Neural cell (in vitro differentiated cells): ENCODE measurements at regions not wholly inside any gene's neighbourhood (a gene's known extent, or its start where the extent isn't known, plus 50 kb on each side); places are given as distances from the start of the nearest gene placed in this dataset.
"Not testable (repeated sequence)": the region's sequence is repeated elsewhere in the genome, so short reads cannot be mapped to it uniquely, and the experiment has no call there.

Experiments used
- H2AFZ ChIP-seq: fragments of 200-600, 300-800 bp; sonication (generic), shearing (Covaris generic); 2 replicates; pipeline ENCODE4 v1.6.0; 2014; ENCODE audit warnings: low read depth, mild to moderate bottlenecking, antibody characterized with exemption, low read length, moderate library complexity
- H3F3A ChIP-seq: fragments of 200-600 bp; shearing (Covaris generic); 2 replicates; pipeline ENCODE4 v1.6.1; 2016; ENCODE audit warnings: mild to moderate bottlenecking, moderate library complexity, mixed read lengths, antibody characterized with exemption, low read length; ENCODE audit not compliant: insufficient read depth, poor library complexity, severe bottlenecking
- H3K27ac ChIP-seq: fragments of 200-600, 300-800 bp; sonication (generic), shearing (Covaris generic); 2 replicates; pipeline ENCODE4 v1.5.1; 2014; ENCODE audit warnings: mild to moderate bottlenecking, low read length, moderate library complexity
- H3K27me3 ChIP-seq: fragments of 300-800, 200-600 bp; sonication (generic), shearing (Covaris generic); 2 replicates; pipeline ENCODE4 v1.6.0; 2014; ENCODE audit warnings: mild to moderate bottlenecking, low read depth, low read length, moderate library complexity; ENCODE audit not compliant: insufficient read depth
- H3K36me3 ChIP-seq: fragments of 300-800, 200-600 bp; sonication (generic), shearing (Covaris generic); 2 replicates; pipeline ENCODE4 v1.5.1; 2014; ENCODE audit warnings: mild to moderate bottlenecking, antibody characterized with exemption, low read length, moderate library complexity; ENCODE audit not compliant: insufficient read depth
- H3K4me2 ChIP-seq: fragments of 300-800, 200-600 bp; sonication (generic), shearing (Covaris generic); 2 replicates; pipeline ENCODE4 v1.6.0; 2014; ENCODE audit warnings: mild to moderate bottlenecking, low read length
- H3K4me3 ChIP-seq: fragments of 300-800, 200-600 bp; sonication (generic), shearing (Covaris generic); 2 replicates; pipeline ENCODE4 v1.5.1; 2014; ENCODE audit warnings: mild to moderate bottlenecking, low read length, moderate library complexity
- H3K79me2 ChIP-seq: fragments of 200-600 bp; shearing (Covaris generic); replicated peaks from 2 replicates; pipeline ENCODE4 v1.6.0; 2014; ENCODE audit warnings: mild to moderate bottlenecking, low read length, moderate library complexity; ENCODE audit not compliant: insufficient read depth
- H3K9ac ChIP-seq: fragments of 300-800, 200-600 bp; sonication (generic), shearing (Covaris generic); 2 replicates; pipeline ENCODE4 v1.6.1; 2016; ENCODE audit warnings: mild to moderate bottlenecking, low read length, mixed read lengths
- H3K9me2 ChIP-seq: fragments of 200-600 bp; shearing (Covaris generic); 2 replicates; pipeline ENCODE4 v1.6.1; 2016; ENCODE audit warnings: mild to moderate bottlenecking, low read length, mixed read lengths; ENCODE audit not compliant: insufficient read depth
- H3K9me3 ChIP-seq: fragments of 200-600, 300-800 bp; sonication (generic), shearing (Covaris generic); 2 replicates; pipeline ENCODE4 v1.6.1; 2016; ENCODE audit warnings: mild to moderate bottlenecking, mixed run types, low read length, moderate library complexity, mixed read lengths
- H4K20me1 ChIP-seq: fragments of 200-600 bp; shearing (Covaris generic); 2 replicates; pipeline ENCODE4 v1.6.1; 2016; ENCODE audit warnings: mild to moderate bottlenecking, mixed run types; ENCODE audit not compliant: insufficient read depth
- EP300 ChIP-seq: fragments of 450-650 bp; conservative IDR thresholded peaks from 2 replicates; pipeline ENCODE4 v1.6.1; 2014; ENCODE audit warnings: antibody characterized with exemption, mild to moderate bottlenecking, moderate library complexity; ENCODE audit not compliant: poor library complexity, severe bottlenecking
- EZH2 ChIP-seq: fragments of 200-600, 300-800 bp; shearing (Covaris generic), sonication (generic); IDR thresholded peaks from 2 replicates; pipeline ENCODE4 v1.6.1; 2014; ENCODE audit warnings: antibody characterized with exemption, low read length, borderline replicate concordance, mild to moderate bottlenecking; ENCODE audit not compliant: insufficient read depth, poor library complexity, severe bottlenecking
- MXI1 ChIP-seq: fragments of 450-650 bp; conservative IDR thresholded peaks from 2 replicates; pipeline ENCODE4 v1.6.1; 2014; ENCODE audit warnings: antibody characterized with exemption, mild to moderate bottlenecking; ENCODE audit not compliant: poor library complexity, severe bottlenecking
- POLR2AphosphoS5 ChIP-seq: IDR thresholded peaks from 2 replicates; pipeline ENCODE4 v1.6.1; 2012
- RAD21 ChIP-seq: fragments of 450-650 bp; conservative IDR thresholded peaks from 2 replicates; pipeline ENCODE4 v1.6.1; 2014; ENCODE audit warnings: antibody characterized with exemption, mild to moderate bottlenecking, moderate library complexity
- SMC3 ChIP-seq: fragments of 450-650 bp; conservative IDR thresholded peaks from 2 replicates; pipeline ENCODE4 v1.6.1; 2014; ENCODE audit warnings: antibody characterized with exemption, mild to moderate bottlenecking, moderate library complexity; ENCODE audit not compliant: poor library complexity
- TAF1 ChIP-seq: IDR thresholded peaks from 2 replicates; pipeline ENCODE4 v1.6.1; 2012; ENCODE audit warnings: low read depth
- TF ChIP-seq, protein P1 (sequence below): fragments of 450-650 bp; IDR thresholded peaks from 2 replicates; pipeline ENCODE4 v1.5.1; 2014; ENCODE audit warnings: antibody characterized with exemption, mild to moderate bottlenecking, moderate library complexity; ENCODE audit not compliant: poor library complexity, severe bottlenecking
- TF ChIP-seq, protein P2 (sequence below): IDR thresholded peaks from 2 replicates; pipeline ENCODE4 v1.6.1; 2012; ENCODE audit warnings: borderline replicate concordance

DNA sequence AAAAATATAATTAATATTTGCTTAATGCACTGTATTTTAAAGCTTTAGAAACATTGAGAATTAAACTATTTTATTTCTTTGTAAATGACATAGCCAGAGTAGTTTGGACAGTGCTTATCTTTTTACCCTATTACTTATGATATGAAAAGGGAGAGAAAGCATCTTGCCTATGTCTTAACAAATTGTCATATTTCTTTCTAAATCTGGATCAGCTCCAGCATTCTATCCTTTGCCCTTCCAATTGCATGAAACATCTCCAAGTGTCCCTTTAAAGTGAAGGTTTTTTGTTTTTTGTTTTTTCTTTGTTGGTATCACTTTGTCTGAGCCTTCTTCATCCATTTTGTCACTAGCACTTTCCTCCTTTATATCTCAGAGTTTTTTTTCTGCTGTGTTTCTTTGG, 511.6 kb upstream of the FAM174A start:
- Histone ChIP-seq H3F3A (no peaks in the 10 kb centered on the region), H3K36me3 (no peaks in the 10 kb centered on the region), H3K27ac (no peak overlapping the region)

DNA sequence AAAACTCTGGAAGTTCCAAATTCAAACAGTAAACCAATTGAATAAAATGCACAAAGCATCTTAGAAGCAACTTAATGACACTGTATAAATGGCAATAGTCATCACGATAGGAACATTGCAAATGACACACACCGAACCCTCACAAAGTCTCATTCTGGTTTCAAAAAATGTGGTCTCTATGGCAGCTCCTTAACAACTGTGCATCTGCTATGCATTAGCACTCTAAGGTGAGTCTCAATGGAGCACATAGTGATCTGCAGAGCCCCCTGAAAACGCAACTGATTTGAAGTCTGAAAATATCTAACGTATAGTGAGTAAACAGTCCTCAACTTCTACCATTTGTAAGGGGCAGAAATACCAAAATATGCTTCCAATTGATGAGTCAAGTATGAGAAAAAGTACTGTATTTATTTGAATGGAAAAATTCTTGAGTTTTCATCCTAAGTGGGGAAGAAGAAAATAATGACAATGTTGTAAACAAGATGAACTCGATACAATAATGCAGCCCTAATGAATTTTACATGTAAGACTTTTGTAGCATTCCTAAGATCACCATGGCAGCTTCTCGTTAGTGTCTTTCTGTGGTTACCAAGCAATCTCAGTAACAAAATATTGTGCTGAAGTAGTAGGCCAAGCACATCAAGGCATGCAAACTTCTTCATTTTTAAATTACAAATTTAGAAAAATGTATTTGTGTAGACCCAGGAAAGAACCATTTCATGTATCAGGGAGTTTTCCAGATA, 517.5 kb upstream of the FAM174A start:
- Histone ChIP-seq H3K36me3 (no peaks in the 10 kb centered on the region), H3K4me3 (no peak overlapping the region), H3K27me3 (no peaks in the 10 kb centered on the region), H3K9ac (no peak overlapping the region), H3K9me2 (no peaks in the 10 kb centered on the region), H3F3A (no peaks in the 10 kb centered on the region), H3K4me2 (no peak overlapping the region), H3K79me2 (no peaks in the 10 kb centered on the region), H3K27ac (no peak overlapping the region), H4K20me1 (no peaks in the 10 kb centered on the region), H3K9me3 (no peaks in the 10 kb centered on the region), H2AFZ (no peak overlapping the region)
- TF ChIP-seq, protein P1, sequence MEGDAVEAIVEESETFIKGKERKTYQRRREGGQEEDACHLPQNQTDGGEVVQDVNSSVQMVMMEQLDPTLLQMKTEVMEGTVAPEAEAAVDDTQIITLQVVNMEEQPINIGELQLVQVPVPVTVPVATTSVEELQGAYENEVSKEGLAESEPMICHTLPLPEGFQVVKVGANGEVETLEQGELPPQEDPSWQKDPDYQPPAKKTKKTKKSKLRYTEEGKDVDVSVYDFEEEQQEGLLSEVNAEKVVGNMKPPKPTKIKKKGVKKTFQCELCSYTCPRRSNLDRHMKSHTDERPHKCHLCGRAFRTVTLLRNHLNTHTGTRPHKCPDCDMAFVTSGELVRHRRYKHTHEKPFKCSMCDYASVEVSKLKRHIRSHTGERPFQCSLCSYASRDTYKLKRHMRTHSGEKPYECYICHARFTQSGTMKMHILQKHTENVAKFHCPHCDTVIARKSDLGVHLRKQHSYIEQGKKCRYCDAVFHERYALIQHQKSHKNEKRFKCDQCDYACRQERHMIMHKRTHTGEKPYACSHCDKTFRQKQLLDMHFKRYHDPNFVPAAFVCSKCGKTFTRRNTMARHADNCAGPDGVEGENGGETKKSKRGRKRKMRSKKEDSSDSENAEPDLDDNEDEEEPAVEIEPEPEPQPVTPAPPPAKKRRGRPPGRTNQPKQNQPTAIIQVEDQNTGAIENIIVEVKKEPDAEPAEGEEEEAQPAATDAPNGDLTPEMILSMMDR, result no peak
- TF ChIP-seq POLR2AphosphoS5 (no peak), TAF1 (no peak), MXI1 (no peak), SMC3 (no peak), EZH2 (no peak), EP300 (no peak), RAD21 (no peak)
- TF ChIP-seq, protein P2, sequence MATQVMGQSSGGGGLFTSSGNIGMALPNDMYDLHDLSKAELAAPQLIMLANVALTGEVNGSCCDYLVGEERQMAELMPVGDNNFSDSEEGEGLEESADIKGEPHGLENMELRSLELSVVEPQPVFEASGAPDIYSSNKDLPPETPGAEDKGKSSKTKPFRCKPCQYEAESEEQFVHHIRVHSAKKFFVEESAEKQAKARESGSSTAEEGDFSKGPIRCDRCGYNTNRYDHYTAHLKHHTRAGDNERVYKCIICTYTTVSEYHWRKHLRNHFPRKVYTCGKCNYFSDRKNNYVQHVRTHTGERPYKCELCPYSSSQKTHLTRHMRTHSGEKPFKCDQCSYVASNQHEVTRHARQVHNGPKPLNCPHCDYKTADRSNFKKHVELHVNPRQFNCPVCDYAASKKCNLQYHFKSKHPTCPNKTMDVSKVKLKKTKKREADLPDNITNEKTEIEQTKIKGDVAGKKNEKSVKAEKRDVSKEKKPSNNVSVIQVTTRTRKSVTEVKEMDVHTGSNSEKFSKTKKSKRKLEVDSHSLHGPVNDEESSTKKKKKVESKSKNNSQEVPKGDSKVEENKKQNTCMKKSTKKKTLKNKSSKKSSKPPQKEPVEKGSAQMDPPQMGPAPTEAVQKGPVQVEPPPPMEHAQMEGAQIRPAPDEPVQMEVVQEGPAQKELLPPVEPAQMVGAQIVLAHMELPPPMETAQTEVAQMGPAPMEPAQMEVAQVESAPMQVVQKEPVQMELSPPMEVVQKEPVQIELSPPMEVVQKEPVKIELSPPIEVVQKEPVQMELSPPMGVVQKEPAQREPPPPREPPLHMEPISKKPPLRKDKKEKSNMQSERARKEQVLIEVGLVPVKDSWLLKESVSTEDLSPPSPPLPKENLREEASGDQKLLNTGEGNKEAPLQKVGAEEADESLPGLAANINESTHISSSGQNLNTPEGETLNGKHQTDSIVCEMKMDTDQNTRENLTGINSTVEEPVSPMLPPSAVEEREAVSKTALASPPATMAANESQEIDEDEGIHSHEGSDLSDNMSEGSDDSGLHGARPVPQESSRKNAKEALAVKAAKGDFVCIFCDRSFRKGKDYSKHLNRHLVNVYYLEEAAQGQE, result no peak

More for the DNA sequence above, 511.6 kb upstream of the FAM174A start:
- Histone ChIP-seq H3K9me2 (no peaks in the 10 kb centered on the region), H4K20me1 (no peaks in the 10 kb centered on the region), H3K9ac (no peak overlapping the region), H3K79me2 (no peaks in the 10 kb centered on the region), H3K4me3 (no peak overlapping the region), H2AFZ (no peak overlapping the region), H3K4me2 (no peak overlapping the region), H3K9me3 (no peaks in the 10 kb centered on the region), H3K27me3 (no peaks in the 10 kb centered on the region)
- TF ChIP-seq POLR2AphosphoS5 (no peak), EZH2 (no peak), SMC3 (no peak)
- TF ChIP-seq, protein P2, result no peak

DNA sequence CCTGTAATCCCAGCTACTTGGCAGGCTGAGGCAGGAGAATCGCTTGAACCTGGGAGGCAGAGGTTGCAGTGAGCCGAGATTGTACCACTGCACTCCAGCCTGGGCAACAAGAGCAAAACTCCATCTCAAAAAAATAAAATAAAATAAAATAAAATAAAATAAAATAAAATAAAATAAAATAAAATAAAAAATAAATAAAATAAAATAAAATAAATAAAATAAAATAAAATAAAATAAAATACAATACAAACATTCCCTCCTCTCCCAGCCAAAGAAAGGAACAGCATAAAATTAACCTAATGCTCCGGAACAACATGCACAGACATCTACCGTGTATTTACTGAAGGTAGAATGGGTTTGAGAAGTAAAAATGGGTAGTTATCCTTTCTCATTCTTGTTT, 521.9 kb upstream of the FAM174A start:
- H3K36me3 ChIP-seq, H3K4me2 ChIP-seq, H3K27ac ChIP-seq, H3F3A ChIP-seq, H3K9me3 ChIP-seq, H3K9ac ChIP-seq, H3K79me2 ChIP-seq, H3K9me2 ChIP-seq, H3K27me3 ChIP-seq, H3K4me3 ChIP-seq, H4K20me1 ChIP-seq, H2AFZ ChIP-seq: not testable (repeated sequence)

DNA sequence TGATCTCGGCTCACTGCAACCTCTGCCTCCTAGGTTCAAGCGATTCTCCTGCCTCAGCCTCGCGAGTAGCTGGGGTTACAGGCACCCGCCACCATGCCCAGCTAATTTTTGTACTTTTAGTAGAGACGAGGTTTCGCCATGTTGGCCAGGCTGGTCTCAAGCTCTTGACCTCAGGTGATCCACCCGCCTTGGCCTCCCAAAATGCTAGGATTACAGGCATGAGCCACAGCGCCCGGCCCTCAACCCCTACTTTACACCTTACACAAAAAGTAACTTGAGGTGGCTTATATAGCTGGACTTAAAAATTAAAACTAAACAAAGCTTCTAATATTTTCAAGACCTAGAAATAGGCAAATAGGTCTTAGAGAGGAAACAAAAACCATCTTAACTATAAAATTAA, 524.0 kb upstream of the FAM174A start:
- not testable (repeated sequence) for H3F3A ChIP-seq, H3K4me3 ChIP-seq, H3K27ac ChIP-seq, H3K9ac ChIP-seq, H2AFZ ChIP-seq, H3K9me3 ChIP-seq, H3K79me2 ChIP-seq, H3K9me2 ChIP-seq, H3K36me3 ChIP-seq, H3K4me2 ChIP-seq, H3K27me3 ChIP-seq, H4K20me1 ChIP-seq
